Hematopoietic multipotent progenitor cell (in vitro differentiated cells): ENCODE measurements at regions not wholly inside any gene's neighbourhood (a gene's known extent, or its start where the extent isn't known, plus 50 kb on each side); places are given as distances from the start of the nearest gene placed in this dataset. TPM values are rescaled to one million over a fixed set of nuclear protein-coding genes. Genes with fewer than 3 reads are reported as not detected.

Experiments used
- small RNA-seq: library from RNA; depleted of rRNA; stranded (forward); fragments of <200 nt; gene quantifications from one replicate; pipeline ENCODE3, GENCODE V24; 2012

Small RNAs in the stretch of these regions (small RNA-seq; reads per million reads assigned to genes)
- gene RN7SKP42 (not detected), gene RNU6-989P (not detected)
